CD4-positive, alpha-beta T cell treated with Interleukin-17A for 1 hour (primary cell): ENCODE measurements at regions not wholly inside any gene's neighbourhood (a gene's known extent, or its start where the extent isn't known, plus 50 kb on each side); places are given as distances from the start of the nearest gene placed in this dataset.
A peak's percentile ranks its signal among the peaks of the same experiment; 100 is the strongest.
"Not testable (repeated sequence)": the region's sequence is repeated elsewhere in the genome, so short reads cannot be mapped to it uniquely, and the experiment has no call there.

Source experiments
- DNase-seq: peaks from one replicate; pipeline ENCODE4 v3.0.0-alpha.2; 2020

- DNase-seq: no peak
Measured at GRCh38 chr1:166395729-166396128, 228.9 kb upstream of the FAM78B start.

GRCh38 chr1:166409253-166410082 is 242.7 kb upstream of the FAM78B start:
- DNase-seq: not testable (repeated sequence)

- DNase-seq: no peak
Measured at GRCh38 chr1:166410083-166410385, 243.2 kb upstream of the FAM78B start.

- not testable (repeated sequence) for DNase-seq
Measured at GRCh38 chr1:166416831-166417230, 250.0 kb upstream of the FAM78B start.

- DNase-seq: no peak
Measured at GRCh38 chr1:166418344-166418933, 251.6 kb upstream of the FAM78B start.

- not testable (repeated sequence) for DNase-seq
Measured at GRCh38 chr1:166422586-166422985, 255.8 kb upstream of the FAM78B start.

- no peak for DNase-seq
Measured at GRCh38 chr1:166432655-166433054, 265.9 kb upstream of the FAM78B start.

GRCh38 chr1:166433404-166434304 is 266.9 kb upstream of the FAM78B start:
- not testable (repeated sequence) for DNase-seq

GRCh38 chr1:166457700-166458099 is 290.9 kb upstream of the FAM78B start:
- DNase-seq: no peak

- no peak for DNase-seq
Measured at GRCh38 chr1:166464333-166464732, 297.5 kb upstream of the FAM78B start.

GRCh38 chr1:166470014-166470413 is 303.2 kb upstream of the FAM78B start:
- DNase-seq: no peak

GRCh38 chr1:166470441-166470840 is 303.6 kb upstream of the FAM78B start:
- DNase-seq: no peak

GRCh38 chr1:166471359-166471758 is 304.6 kb upstream of the FAM78B start:
- no peak for DNase-seq

- DNase-seq: peak; percentile 60
Measured at GRCh38 chr1:166479052-166479631, 312.3 kb upstream of the FAM78B start.

GRCh38 chr1:166484471-166484870 is 317.7 kb upstream of the FAM78B start:
- DNase-seq: no peak

GRCh38 chr1:166484871-166485270 is 318.1 kb upstream of the FAM78B start:
- DNase-seq: no peak

GRCh38 chr1:166485620-166486019 is 318.8 kb upstream of the FAM78B start:
- no peak for DNase-seq

- DNase-seq: no peak
Measured at GRCh38 chr1:166488327-166488726, 321.5 kb upstream of the FAM78B start.

- DNase-seq: no peak
Measured at GRCh38 chr1:166489356-166489669, 322.5 kb upstream of the FAM78B start.

GRCh38 chr1:166489670-166490436 is 323.1 kb upstream of the FAM78B start:
- peak; percentile 88 for DNase-seq

GRCh38 chr1:166490437-166490991 is 323.7 kb upstream of the FAM78B start:
- DNase-seq: no peak

- not testable (repeated sequence) for DNase-seq
Measured at GRCh38 chr1:166493765-166494164, 327.0 kb upstream of the FAM78B start.
